ENCODE measurements at regions not wholly inside any gene's neighbourhood (a gene's known extent, or its start where the extent isn't known, plus 50 kb on each side); places are given as distances from the start of the nearest gene placed in this dataset.

DNA sequence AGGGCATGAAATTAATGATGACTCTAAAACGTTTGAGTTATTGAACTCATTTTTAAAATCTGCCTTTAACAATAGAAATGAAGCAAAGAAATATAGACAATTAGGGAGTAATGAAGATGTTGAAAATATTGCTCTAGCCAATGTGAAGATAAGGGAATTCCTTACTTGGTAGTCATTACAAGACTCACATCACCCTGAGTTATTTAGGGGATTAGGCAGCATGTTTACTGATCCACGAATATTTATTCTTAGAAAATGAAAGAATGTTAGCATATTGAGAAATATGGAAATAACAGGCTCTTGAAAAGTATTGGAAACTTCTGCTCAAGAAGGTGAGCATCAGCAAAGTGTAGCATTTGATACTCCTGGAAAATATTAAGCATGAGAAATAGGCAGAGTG is 398.1 kb upstream of the ARPP21 start:
- TF ChIP-seq, protein P1, sequence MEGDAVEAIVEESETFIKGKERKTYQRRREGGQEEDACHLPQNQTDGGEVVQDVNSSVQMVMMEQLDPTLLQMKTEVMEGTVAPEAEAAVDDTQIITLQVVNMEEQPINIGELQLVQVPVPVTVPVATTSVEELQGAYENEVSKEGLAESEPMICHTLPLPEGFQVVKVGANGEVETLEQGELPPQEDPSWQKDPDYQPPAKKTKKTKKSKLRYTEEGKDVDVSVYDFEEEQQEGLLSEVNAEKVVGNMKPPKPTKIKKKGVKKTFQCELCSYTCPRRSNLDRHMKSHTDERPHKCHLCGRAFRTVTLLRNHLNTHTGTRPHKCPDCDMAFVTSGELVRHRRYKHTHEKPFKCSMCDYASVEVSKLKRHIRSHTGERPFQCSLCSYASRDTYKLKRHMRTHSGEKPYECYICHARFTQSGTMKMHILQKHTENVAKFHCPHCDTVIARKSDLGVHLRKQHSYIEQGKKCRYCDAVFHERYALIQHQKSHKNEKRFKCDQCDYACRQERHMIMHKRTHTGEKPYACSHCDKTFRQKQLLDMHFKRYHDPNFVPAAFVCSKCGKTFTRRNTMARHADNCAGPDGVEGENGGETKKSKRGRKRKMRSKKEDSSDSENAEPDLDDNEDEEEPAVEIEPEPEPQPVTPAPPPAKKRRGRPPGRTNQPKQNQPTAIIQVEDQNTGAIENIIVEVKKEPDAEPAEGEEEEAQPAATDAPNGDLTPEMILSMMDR (IDR thresholded peaks at IDR 0.05): no peak
- TF ChIP-seq POLR2AphosphoS5 (IDR thresholded peaks at IDR 0.05) (no peak), POLR2A (IDR thresholded peaks at IDR 0.05) (no peak), EP300 (IDR thresholded peaks at IDR 0.05) (no peak)

Measured in sigmoid colon (tissue), 4 donors.